ENCODE measurements at regions not wholly inside any gene's neighbourhood (a gene's known extent, or its start where the extent isn't known, plus 50 kb on each side); places are given as distances from the start of the nearest gene placed in this dataset.

DNA sequence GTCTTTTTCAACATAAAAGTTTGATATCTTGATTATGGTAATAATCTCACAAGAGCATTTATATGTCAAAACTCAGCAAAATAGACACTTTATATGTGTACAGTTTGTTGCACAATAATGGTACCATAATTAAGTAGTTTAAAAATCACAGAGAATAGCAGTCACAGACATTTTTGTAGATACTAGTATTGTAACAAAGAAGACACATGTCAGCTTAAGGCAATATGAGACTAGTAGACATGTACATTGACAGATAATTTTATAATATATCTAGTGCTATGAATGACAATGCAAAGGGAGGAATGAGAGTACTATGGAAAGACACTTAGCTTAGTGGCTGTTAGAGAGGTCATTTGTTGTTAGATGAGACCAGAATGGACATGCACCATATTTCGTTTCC lies 1490.6 kb upstream of the CDH6 start:
- TF ChIP-seq CTCF (IDR thresholded peaks at IDR 0.05; ENCODE audit: poor library complexity, severe bottlenecking), result no peak
- Histone ChIP-seq H3K9me3 (ENCODE audit: severe bottlenecking) (no peaks in the 10 kb centered on the region), H3K27me3 (ENCODE audit: insufficient read depth, poor library complexity, severe bottlenecking) (no peaks in the 10 kb centered on the region), H3K27ac (ENCODE audit: poor library complexity, severe bottlenecking) (no peak overlapping the region), H3K36me3 (ENCODE audit: low read depth) (no peaks in the 10 kb centered on the region), H3K4me3 (ENCODE audit: severe bottlenecking) (no peak overlapping the region), H3K4me1 (ENCODE audit: insufficient read depth, poor library complexity, severe bottlenecking) (no peaks in the 10 kb centered on the region)
- DNase-seq (ENCODE audit: low spot score) (no peak), ATAC-seq (ENCODE audit: low read depth) (no peak)

DNA sequence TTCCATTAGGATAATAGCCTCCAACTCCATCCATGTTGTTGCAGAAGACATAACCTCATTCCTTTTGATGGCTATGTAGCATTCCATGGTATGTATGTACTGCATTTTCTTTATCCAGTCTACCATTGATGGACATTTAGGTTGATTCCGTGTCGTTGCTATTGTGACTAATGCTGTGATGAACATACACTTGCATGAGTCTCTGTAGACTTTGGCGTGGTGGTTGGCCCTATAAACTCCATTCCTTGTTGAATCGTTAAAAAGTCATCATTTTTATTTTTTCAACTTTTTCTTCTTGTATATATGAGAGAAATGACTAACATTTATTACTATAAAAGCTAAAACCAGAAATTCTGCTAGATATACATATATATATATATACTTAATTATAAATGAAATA lies 1491.9 kb upstream of the CDH6 start:
- ATAC-seq (ENCODE audit: low read depth) (no peak), DNase-seq (ENCODE audit: low spot score) (no peak)
- Histone ChIP-seq H3K27me3 (ENCODE audit: insufficient read depth, poor library complexity, severe bottlenecking) (no peaks in the 10 kb centered on the region), H3K36me3 (ENCODE audit: low read depth) (no peaks in the 10 kb centered on the region), H3K9me3 (ENCODE audit: severe bottlenecking) (no peaks in the 10 kb centered on the region), H3K4me1 (ENCODE audit: insufficient read depth, poor library complexity, severe bottlenecking) (no peaks in the 10 kb centered on the region), H3K4me3 (ENCODE audit: severe bottlenecking) (no peak overlapping the region), H3K27ac (ENCODE audit: poor library complexity, severe bottlenecking) (no peak overlapping the region)
- TF ChIP-seq CTCF (IDR thresholded peaks at IDR 0.05; ENCODE audit: poor library complexity, severe bottlenecking), result no peak

DNA sequence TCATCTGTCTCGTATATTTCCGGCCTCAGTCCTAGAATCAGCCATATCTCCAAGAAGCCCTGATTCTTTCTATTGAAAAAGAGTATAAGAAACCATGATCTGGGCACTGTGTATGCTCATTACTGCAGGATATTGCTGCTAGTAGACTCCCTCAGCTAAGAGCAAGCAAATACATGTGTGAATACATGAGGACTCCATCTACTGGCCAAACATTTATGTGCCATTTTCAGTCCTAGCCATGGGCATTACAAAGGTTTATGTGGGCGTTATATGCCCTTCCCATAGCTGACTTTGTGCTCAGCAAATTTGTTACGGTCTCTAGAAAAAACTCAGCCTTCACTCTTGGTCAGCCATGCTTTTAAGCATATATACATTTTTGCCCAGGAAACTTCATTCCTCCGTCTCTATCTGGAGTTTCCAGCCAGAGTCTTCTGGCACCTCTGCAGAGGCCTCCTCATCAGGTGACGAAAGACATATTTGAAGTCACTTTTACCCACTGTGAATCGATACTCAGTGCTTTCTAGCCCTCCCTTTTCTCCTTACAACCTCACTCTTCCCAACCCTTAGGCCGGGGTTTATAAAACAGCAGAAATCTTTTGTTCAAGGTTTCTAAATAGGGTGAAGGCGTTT lies 1495.6 kb upstream of the CDH6 start:
- H3K27ac ChIP-seq (ENCODE audit: poor library complexity, severe bottlenecking), result no peak overlapping the region
- H3K4me3 ChIP-seq (ENCODE audit: severe bottlenecking), result no peak overlapping the region
- no peaks in the 10 kb centered on the region for H3K27me3 ChIP-seq (ENCODE audit: insufficient read depth, poor library complexity, severe bottlenecking)
- DNase-seq (ENCODE audit: low spot score) (no peak), ATAC-seq (ENCODE audit: low read depth) (peak; percentile 77)
- peak; percentile 71 for TF ChIP-seq CTCF (IDR thresholded peaks at IDR 0.05; ENCODE audit: poor library complexity, severe bottlenecking)
- no peaks in the 10 kb centered on the region for H3K4me1 ChIP-seq (ENCODE audit: insufficient read depth, poor library complexity, severe bottlenecking)
- H3K36me3 ChIP-seq (ENCODE audit: low read depth), result no peaks in the 10 kb centered on the region
- H3K9me3 ChIP-seq (ENCODE audit: severe bottlenecking), result no peaks in the 10 kb centered on the region

DNA sequence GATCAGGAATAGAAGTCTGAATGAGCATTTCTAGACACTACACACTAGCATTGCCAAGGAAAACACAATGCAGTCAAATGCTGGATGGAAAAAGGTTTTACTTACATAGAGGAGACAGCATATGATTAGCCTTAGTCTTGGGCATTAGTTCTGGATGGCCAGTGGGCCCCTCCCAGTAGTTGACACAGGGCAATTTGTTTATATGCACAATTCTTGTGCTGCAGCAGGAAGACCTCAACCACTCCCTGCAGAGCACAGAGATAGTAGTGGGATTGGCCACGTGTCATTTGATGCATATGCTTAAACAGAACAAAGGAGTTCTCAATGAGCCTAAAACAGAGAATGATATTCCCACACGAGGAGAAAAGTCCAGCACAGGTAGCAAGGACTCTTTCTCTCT lies 1496.2 kb upstream of the CDH6 start:
- H3K36me3 ChIP-seq (ENCODE audit: low read depth), result no peaks in the 10 kb centered on the region
- TF ChIP-seq CTCF (IDR thresholded peaks at IDR 0.05; ENCODE audit: poor library complexity, severe bottlenecking), result no peak
- ATAC-seq (ENCODE audit: low read depth), result no peak
- no peaks in the 10 kb centered on the region for H3K9me3 ChIP-seq (ENCODE audit: severe bottlenecking)
- no peak overlapping the region for H3K27ac ChIP-seq (ENCODE audit: poor library complexity, severe bottlenecking)
- no peak overlapping the region for H3K4me3 ChIP-seq (ENCODE audit: severe bottlenecking)
- no peaks in the 10 kb centered on the region for H3K27me3 ChIP-seq (ENCODE audit: insufficient read depth, poor library complexity, severe bottlenecking)
- H3K4me1 ChIP-seq (ENCODE audit: insufficient read depth, poor library complexity, severe bottlenecking), result no peaks in the 10 kb centered on the region
- DNase-seq (ENCODE audit: low spot score), result no peak

DNA sequence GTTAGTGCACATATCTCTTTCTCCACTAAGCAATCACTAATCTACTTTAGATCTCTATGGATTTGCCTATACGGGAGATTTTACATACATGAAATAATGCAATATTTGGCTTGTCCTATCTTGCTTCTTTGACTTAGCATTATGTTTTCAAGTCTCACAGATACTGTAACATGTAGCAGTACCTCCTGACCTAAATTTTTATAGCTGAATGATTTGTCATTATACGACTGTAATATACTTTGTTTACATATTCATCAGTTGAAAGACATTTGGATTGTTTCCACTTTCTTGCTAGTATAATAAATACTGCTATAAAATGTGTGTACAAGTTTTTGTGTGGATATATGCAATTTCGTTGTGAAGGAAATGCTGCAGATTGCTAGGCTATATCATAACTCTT lies 1520.8 kb upstream of the CDH6 start:
- Histone ChIP-seq H3K27me3 (ENCODE audit: insufficient read depth, poor library complexity, severe bottlenecking) (no peaks in the 10 kb centered on the region), H3K36me3 (ENCODE audit: low read depth) (no peaks in the 10 kb centered on the region), H3K4me1 (ENCODE audit: insufficient read depth, poor library complexity, severe bottlenecking) (no peaks in the 10 kb centered on the region), H3K27ac (ENCODE audit: poor library complexity, severe bottlenecking) (no peak overlapping the region), H3K9me3 (ENCODE audit: severe bottlenecking) (peaks cover 2% of the 10 kb centered on the region), H3K4me3 (ENCODE audit: severe bottlenecking) (no peak overlapping the region)
- ATAC-seq (ENCODE audit: low read depth), result no peak
- TF ChIP-seq CTCF (IDR thresholded peaks at IDR 0.05; ENCODE audit: poor library complexity, severe bottlenecking), result no peak
- DNase-seq (ENCODE audit: low spot score), result no peak
